DMS53 treated with DMSO at 0.1 percent for 48 hours (cell line): ENCODE measurements at regions not wholly inside any gene's neighbourhood (a gene's known extent, or its start where the extent isn't known, plus 50 kb on each side); places are given as distances from the start of the nearest gene placed in this dataset.

Source experiments
- DNase-seq: peaks from one replicate; lab custom pipeline; 2025; ENCODE audit not compliant: unreplicated experiment; lab: John Stamatoyannopoulos, UW

GRCh38 chr20:11324990-11325389 lies 592.7 kb upstream of the BTBD3 start:
- no peak for DNase-seq

DNA sequence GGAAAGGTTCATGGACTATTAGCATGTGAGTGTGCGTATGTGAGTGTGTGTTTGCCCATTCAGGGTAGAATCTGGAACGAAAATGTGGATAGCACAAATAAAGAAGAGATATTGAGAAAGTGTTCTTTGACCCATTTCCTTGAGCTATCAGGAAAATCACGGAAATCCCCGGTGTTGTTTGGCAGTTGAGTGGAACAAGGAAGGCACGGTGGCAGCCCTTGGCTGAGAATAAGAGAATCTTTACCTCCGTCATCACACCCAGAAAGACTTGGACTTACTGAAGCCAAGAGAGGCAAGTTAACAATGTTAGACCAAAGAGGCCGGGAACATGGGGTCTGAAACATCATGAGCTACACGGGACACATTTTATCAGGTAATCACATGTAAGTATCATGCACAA lies 588.9 kb upstream of the BTBD3 start:
- DNase-seq = no peak

DNA sequence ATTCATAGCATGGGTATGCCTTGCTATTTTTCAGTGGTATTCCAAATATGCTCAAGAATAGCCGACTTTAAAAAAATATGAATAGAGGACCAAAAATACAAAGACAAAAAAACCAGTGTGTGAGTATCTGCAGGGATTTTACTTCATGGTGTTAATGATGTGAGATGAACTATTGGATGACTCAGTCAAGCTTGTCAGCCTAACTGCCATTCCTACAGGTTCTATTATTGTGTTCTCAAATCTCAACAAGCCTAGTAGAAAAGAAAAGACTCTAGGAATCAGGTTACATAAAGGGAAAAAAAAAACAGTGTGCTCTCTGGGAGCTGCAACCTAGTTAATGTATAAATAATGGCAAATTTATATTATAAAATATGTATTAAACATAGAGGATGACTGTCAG lies 588.4 kb upstream of the BTBD3 start:
- no peak for DNase-seq

DNA sequence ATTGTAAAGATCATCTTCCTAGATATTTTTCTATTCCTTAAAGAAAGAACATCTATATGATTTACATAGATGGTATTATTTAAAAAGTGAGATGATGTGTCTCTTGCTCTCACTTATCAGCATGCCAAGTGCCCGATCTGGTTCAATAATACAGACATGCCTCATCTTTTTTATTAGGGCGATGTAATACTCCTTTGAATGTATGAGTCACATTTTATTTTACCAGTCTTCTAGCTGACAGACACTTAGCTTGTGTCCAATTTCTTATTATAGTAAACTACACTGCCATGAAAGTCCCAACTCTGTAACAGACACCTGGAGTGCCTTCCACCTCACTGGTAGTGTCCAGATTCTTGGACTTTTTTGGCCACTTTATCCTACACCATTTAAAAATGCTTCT lies 586.6 kb upstream of the BTBD3 start:
- DNase-seq = no peak

DNA sequence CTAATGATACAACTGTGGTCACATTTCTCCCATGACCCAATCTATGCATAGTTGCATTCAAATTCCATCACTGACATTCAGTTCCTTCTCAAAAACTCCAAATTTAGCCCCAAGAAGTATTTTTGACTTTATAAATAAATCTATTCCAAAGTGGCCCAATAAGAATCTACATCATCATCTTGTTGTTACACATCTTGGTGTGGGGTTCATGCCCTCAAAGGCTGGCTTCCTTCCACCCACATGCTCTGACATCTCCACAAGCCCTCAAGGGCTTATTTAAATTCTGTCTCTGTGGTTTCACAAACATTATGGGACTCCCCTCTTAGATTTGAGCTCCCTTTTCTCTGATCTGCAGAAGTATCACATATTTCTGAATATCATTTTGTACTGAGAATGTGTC lies 585.3 kb upstream of the BTBD3 start:
- DNase-seq = no peak

DNA sequence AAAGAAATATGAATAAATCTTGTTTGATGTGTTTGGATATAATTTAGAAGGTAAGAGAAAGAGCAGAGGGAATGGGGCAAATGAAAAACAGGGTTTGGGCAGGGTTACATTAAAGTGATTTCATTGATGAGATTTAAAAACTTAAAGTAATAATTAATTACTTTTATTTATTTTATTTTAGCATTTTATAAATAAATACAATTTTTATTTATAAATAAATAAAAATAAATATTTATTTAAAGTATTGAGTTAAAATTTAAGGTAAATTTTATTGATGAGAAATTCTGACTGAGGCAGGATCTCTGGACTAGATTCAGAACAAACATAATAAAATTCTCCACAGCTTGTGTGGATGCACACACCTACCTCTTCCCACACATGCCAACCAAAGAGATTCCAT lies 584.1 kb upstream of the BTBD3 start:
- DNase-seq = no peak

DNA sequence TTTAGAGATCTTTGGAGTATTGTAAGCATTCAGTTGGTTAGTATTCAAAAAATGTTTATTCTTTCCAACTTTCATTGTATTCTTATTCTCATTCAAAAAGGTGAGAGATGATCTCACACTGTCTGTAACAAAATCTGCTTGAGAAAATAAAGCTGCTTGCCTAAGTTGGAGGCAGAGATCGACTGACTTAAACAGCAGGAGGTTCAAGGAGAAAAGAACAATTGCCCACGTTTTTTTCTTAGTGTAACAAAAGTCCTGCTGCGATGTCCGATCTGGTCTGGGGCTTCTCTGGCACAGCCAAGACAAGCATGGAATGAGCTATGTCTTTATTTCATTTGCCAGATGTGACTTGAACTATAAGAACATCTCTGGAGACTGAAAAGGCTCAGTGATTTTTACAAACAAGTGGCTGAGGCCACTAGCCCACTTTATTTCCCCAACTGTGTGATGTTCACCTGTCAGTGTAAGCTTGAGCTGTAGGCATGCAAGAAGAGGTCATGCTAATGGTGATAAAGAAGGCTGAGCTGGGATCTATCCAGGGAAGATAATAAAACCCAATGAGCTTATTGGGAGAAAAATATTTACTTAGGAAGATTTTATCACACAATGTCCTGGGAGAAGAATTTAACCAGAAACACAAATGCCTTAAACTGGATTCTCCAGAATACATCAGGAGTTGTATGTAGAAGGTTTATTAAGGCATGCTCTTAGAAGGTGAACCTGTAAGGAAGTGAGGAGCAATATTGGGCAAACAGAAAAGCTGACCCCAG lies 580.1 kb upstream of the BTBD3 start:
- no peak for DNase-seq

DNA sequence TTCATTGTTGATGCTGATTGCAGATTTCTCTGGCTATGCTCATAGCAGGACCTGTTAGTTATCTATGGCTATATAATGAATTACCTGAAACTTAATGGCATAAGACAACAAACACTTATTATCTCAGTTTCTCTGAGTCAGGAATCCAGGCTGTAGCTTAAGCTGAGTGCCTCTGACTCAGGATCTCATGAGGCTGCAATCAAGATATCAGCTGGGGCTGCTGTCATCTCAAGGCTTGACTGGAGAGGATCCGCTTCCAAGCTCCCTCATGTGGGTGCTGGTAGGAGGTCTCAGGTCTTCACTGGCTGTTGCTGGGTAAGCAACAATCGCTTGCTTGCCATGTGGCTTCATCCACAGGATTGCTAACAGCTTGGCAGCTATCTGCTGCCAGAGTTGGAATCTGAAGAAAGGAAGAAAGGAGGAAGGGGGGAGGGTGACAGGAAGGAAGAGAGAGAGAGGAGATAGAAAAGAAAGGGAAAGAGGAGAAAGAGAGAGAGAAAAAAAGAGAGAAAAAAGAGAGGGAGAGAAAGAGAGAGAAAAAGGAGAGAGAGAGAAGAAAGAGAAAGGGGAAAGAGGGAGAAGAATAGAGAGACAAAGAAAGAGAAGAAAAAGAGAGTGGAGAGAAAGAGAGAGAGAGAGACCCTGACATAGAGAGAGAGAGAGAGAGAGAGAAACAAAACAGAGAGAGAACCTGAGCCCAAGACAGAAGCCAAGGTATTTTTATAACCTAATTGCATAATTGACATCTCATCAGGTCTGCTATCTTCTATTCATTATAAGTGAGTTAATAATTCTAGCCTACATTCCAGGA lies 579.0 kb upstream of the BTBD3 start:
- no peak for DNase-seq

GRCh38 chr20:11344939-11345338 lies 572.8 kb upstream of the BTBD3 start:
- DNase-seq = no peak

- no peak for DNase-seq
These were observed 570.0 kb upstream of the BTBD3 start for GRCh38 chr20:11347738-11348137.

DNA sequence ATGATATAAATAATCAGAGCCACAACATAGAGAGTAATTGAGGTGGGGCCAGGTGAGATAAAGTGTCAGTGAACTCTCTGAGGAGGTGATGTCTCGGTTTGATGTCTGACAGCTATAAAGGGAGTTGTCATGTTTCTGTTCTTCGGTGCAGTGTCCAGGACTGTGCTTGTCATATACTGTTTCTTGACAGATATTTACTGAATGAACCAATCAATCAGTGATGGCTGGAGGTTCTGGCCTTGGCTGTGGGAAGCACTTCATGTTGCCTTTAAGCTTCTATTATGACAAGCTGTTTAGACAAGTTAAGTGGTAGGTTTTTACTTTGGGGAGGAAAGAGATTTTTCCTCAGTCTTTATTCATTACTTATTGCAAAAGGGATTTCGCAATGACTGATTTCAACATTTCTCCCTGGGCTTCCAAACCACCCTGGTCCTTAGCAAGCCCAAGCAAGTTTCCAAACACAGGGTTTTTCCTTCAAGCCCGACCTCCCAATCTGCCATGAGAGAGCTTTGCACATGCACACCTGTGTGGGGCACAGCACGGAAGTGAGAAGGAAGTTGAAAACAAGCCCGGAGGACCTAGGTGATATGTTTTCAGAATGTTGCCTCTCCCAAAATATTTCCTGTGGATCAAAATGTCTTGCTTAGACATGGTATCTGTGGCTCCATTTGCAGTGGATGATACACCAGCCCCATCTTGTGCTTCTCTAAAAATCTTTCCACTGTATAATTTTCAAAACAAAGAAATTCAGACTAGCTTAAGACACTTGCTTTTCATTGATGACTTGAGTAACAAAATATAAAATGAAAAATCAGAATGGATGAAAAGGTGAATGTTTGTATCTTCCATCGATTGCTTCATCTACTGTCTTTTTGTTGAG lies 567.3 kb upstream of the BTBD3 start:
- DNase-seq = no peak

GRCh38 chr20:11352041-11352440 lies 565.7 kb upstream of the BTBD3 start:
- DNase-seq = no peak

DNA sequence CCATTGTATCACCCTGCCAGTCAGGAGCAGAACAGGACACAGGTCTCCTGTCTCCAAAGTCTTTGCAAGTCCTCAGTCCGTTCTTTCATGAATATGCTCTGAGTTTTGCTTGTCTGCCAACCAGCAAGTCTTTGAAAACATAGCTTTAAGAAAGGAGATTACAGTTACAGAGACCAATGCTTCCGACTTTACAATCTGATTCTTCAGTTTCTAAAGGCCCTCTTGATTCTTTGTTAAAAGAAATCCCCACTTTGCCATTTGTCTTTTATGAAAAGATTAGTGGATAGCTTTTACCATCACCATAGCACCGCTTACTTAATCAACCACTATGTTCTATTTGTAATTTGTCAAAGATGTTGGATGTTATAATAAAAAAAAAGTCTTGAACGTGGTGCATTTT lies 562.8 kb upstream of the BTBD3 start:
- DNase-seq = no peak

- no peak for DNase-seq
These were observed 562.3 kb upstream of the BTBD3 start for GRCh38 chr20:11355345-11355744.

- DNase-seq = no peak
These were observed 561.6 kb upstream of the BTBD3 start for GRCh38 chr20:11356061-11356460.

GRCh38 chr20:11362450-11362849 lies 555.2 kb upstream of the BTBD3 start:
- no peak for DNase-seq

- no peak for DNase-seq
These were observed 553.0 kb upstream of the BTBD3 start for GRCh38 chr20:11364736-11365135.

DNA sequence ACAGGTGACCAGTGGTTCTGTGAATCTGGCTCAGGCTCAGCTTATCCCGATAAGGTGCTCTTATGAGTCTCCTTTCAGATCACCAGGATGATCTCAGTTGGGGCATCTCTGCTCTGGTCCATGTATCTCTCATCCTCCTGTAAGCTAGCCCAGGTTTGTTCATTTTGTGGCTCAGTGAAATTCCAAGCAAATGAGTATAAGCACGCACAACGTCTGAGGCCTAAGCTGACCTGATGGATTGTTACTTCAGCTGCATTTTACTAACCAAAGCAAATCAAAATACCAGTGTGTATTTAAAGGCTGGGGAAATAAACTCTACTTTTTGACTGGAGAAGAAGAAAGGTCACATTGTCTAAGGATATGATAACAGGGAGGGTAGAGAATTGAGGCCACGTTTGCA lies 551.0 kb upstream of the BTBD3 start:
- no peak for DNase-seq

DNA sequence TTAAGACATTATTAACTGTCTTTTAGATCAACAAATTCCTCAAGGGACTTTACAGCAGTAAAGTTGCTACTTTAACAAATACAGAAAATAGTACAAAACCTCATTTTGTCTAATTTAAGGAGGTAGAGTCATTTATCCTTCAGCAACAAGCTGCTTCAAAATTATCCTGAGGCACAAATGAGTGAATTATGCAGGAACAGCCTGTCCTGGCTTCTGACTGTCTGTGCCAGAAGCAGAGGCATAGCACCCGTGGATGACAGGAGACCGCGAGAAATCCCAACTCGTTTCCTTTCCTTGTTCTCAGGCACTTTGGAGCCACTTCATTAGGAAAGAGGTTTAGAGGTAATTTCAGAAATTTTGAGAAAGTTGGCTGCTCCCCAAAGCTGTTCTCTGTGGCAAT lies 549.2 kb upstream of the BTBD3 start:
- DNase-seq = no peak

- no peak for DNase-seq
These were observed 548.6 kb upstream of the BTBD3 start for GRCh38 chr20:11368965-11369711.

- DNase-seq = no peak
These were observed 545.9 kb upstream of the BTBD3 start for GRCh38 chr20:11371831-11372230.
